Ovary (tissue), 7 donors: ENCODE measurements at regions not wholly inside any gene's neighbourhood (a gene's known extent, or its start where the extent isn't known, plus 50 kb on each side); places are given as distances from the start of the nearest gene placed in this dataset.

ENCODE experiments used
- DNase-seq, 5 donors: peaks; one replicate each; pipeline ENCODE4 v3.0.0-alpha.2; 2019 to 2020
- H3K27ac ChIP-seq, 2 donors: fragments of 200-600 bp; one replicate each; pipeline versions ENCODE4 v1.5.1 to v1.8.0; 2019 to 2022
- H3K27me3 ChIP-seq: fragments of 200-600 bp; one replicate; pipeline ENCODE4 v1.8.0; 2022
- H3K36me3 ChIP-seq: fragments of 200-600 bp; sonication (generic); one replicate; pipeline ENCODE4 v1.5.1; 2019
- H3K4me1 ChIP-seq: one replicate; pipeline ENCODE4 v1.8.1; 2013; ENCODE audit warnings: mild to moderate bottlenecking, moderate library complexity; ENCODE audit not compliant: insufficient read depth
- H3K4me3 ChIP-seq: fragments of 200-600 bp; sonication (generic); one replicate; pipeline ENCODE4 v1.5.1; 2017
- H3K9me3 ChIP-seq, 2 donors: fragments of 200-600 bp in 1 of 2; sonication (generic) in 1 of 2; one replicate each; pipeline versions ENCODE4 v1.5.1 to v1.8.1; 2013 to 2019; ENCODE audit warnings: mild to moderate bottlenecking in 1 of 2, moderate library complexity in 1 of 2
- EP300 ChIP-seq: sonication (generic); formaldehyde crosslinking; IDR thresholded peaks from one replicate; pipeline ENCODE4 v1.6.1; 2017; ENCODE audit warnings: antibody characterized with exemption
- POLR2A ChIP-seq: fragments of 450-650 bp; IDR thresholded peaks from one replicate; pipeline ENCODE4 v1.6.1; 2017; ENCODE audit warnings: antibody characterized with exemption, mild to moderate bottlenecking, moderate library complexity
- WGBS, 3 donors: extraction: QIAGEN DNeasy Blood & Tissue Kit in 1 of 3; methylation state at CpG; one replicate each; pipeline versions ENCODE4 v1.1.5 to v1.1.7; 2013 to 2017; 5-methylcytosine and 5-hydroxymethylcytosine counted together
- intact Hi-C, 4 donors: fragments of 100-400 bp; cut with DNase I; formaldehyde crosslinking; loops; one replicate each; pipeline versions ENCODE4 v1.11.0 to v1.15.1; 2022 to 2023
- TF ChIP-seq, protein P1 (sequence below), 3 donors: fragments of 450-650 bp in 2 of 3; fragments of 200-600 bp in 1 of 3; IDR thresholded peaks; one replicate each; pipeline versions ENCODE4 v1.5.1 to v1.8.0; 2016 to 2022; ENCODE audit warnings: antibody characterized with exemption in 3 of 3, mild to moderate bottlenecking in 1 of 3
- donor health status: DM: no; HTN: no; CAD: no; lungs with moderate emphysema.
- donor health status: DM: no; HTN: no; CAD: no.
- donor health status: Bipolar disorder and iron deficiency.
- donor health status: DM: no; HTN: no; CAD: no.
- donor health status: DM: yes; HTN: yes; CAD: no.

DNA sequence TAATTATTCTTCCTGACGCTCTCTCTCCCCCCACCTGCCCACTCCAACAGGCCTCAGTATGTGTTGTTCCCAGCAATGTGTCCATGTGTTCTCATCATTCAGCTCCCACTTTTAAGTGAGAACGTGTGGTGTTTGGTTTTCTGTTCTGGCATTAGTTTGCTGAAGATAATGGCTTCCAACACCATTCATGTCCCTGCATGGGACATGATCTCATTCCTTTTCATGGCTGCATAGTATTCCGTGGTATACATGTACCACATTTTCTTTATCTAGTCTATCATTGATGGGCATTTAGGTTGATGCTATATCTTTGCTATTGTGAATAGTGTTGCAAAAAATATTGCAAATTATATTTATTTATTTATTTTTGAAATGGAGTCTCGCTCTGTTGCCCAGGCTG is 258.0 kb downstream of the TFAP2A start:
- H3K27ac ChIP-seq, result no peak overlapping the region
- no peaks in the 10 kb centered on the region for H3K4me1 ChIP-seq
- H3K36me3 ChIP-seq, result no peaks in the 10 kb centered on the region
- no peaks in the 10 kb centered on the region for H3K9me3 ChIP-seq
- intact Hi-C loops, result no loop called here
- 86 to 92% (median 89%) methylated on average over 4 of the region's 4 CpGs for WGBS, 3 donors
- no peak for TF ChIP-seq EP300
- TF ChIP-seq, protein P1, sequence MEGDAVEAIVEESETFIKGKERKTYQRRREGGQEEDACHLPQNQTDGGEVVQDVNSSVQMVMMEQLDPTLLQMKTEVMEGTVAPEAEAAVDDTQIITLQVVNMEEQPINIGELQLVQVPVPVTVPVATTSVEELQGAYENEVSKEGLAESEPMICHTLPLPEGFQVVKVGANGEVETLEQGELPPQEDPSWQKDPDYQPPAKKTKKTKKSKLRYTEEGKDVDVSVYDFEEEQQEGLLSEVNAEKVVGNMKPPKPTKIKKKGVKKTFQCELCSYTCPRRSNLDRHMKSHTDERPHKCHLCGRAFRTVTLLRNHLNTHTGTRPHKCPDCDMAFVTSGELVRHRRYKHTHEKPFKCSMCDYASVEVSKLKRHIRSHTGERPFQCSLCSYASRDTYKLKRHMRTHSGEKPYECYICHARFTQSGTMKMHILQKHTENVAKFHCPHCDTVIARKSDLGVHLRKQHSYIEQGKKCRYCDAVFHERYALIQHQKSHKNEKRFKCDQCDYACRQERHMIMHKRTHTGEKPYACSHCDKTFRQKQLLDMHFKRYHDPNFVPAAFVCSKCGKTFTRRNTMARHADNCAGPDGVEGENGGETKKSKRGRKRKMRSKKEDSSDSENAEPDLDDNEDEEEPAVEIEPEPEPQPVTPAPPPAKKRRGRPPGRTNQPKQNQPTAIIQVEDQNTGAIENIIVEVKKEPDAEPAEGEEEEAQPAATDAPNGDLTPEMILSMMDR (IDR thresholded peaks at IDR 0.05), result no peak
- TF ChIP-seq POLR2A, result no peak
- no peak overlapping the region for H3K4me3 ChIP-seq
- no peak for DNase-seq
- no peaks in the 10 kb centered on the region for H3K27me3 ChIP-seq

DNA sequence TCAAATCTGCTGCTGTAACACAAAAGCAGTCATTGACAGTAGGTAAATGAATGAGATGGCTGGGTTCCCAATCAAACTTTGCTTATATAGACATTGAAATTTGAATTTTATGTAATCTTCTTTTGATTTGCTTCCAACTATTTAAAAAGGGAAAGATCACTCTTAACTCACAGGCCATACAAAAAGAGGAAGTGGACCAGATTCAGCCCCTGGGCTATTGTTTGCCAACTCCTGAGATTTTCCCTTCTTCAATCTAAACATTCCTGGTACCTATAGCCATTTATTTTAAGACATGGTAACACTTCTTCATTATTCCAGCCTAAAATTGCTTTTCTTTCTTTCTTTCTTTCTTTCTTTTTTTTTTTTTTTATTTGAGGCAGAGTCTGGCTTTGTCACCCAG is 260.6 kb downstream of the TFAP2A start:
- no peak overlapping the region for H3K27ac ChIP-seq
- DNase-seq, result no peak
- H3K27me3 ChIP-seq, result no peaks in the 10 kb centered on the region
- no peak overlapping the region for H3K4me3 ChIP-seq
- intact Hi-C loops, result no loop called here
- H3K9me3 ChIP-seq, result no peaks in the 10 kb centered on the region
- H3K4me1 ChIP-seq, result no peaks in the 10 kb centered on the region
- H3K36me3 ChIP-seq, result no peaks in the 10 kb centered on the region
- no peak for TF ChIP-seq POLR2A
- TF ChIP-seq, protein P1 (IDR thresholded peaks at IDR 0.05), result no peak
- TF ChIP-seq EP300, result no peak

DNA sequence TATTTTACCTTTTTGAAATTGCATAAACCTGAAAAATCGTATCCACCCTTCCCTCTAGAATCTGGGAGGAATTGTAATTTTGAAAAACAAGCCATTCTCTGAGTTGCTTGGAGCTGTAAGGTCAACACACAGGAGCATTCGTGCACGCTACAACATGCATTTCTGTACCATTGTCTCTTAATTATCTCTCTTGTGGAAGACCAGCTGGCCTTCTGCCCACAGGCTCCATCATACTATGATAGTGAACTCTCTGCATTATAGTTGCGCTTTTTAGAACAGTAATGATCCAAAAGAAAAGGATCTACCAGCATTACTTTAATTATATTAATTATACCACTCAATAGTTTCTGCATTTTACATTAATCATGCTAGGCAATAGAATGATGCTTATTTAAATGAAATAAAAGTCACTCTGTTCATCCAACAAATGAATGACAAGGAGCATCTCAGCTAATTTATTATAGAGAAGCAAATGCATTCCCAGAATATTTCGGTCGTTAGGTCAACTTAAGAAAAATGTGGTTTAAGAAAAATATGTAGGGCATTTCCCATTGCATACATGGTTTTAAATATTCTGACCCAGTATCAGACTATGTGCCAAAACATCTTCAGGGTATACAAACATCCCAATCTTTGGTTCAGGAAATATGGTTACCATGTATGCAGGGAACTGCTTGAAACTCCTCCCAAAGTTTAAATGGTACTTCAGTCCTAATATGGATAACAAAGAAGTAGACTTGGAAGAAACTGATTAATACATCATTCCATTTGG is 263.5 kb downstream of the TFAP2A start:
- Histone ChIP-seq H3K36me3 (no peaks in the 10 kb centered on the region), H3K27me3 (no peaks in the 10 kb centered on the region), H3K27ac (no peak overlapping the region), H3K9me3 (no peaks in the 10 kb centered on the region), H3K4me1 (no peaks in the 10 kb centered on the region), H3K4me3 (no peak overlapping the region)
- intact Hi-C loops, result no loop called here
- TF ChIP-seq, protein P1 (IDR thresholded peaks at IDR 0.05), result no peak
- no peak for TF ChIP-seq EP300
- TF ChIP-seq POLR2A, result no peak
- no peak for DNase-seq
- WGBS, 3 donors, result 50 to 63% (median 53%) methylated on average over 6 of the region's 6 CpGs

DNA sequence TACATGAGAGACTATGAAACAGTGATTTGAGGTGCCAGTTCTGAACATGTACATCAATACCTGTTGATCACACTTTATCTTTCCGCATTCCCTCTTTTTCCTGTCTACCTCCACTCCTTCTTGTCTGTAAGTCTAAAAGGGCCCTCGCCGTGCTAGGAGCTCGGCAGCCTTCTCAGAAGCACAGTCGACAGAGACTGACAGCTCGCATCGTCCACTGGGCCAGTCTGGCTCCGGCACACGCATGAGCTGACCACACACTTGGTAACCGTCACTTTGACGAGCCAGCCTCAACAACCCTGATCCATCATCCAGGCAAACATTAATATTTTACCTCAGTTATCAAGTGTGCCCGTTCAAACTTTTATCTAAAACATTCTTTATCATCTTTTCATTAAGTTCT is 265.3 kb downstream of the TFAP2A start:
- intact Hi-C loops, result no loop called here
- 63 to 76% (median 70%) methylated on average over 12 of the region's 12 CpGs for WGBS, 3 donors

More for the DNA sequence above, 265.3 kb downstream of the TFAP2A start:
- Histone ChIP-seq H3K36me3 (no peaks in the 10 kb centered on the region), H3K4me3 (no peak overlapping the region), H3K27ac (no peak overlapping the region), H3K4me1 (no peaks in the 10 kb centered on the region), H3K27me3 (no peaks in the 10 kb centered on the region), H3K9me3 (no peaks in the 10 kb centered on the region)
- TF ChIP-seq EP300, result no peak
- no peak for TF ChIP-seq POLR2A
- TF ChIP-seq, protein P1 (IDR thresholded peaks at IDR 0.05), result no peak
- no peak for DNase-seq
